ENCODE measurements at regions not wholly inside any gene's neighbourhood (a gene's known extent, or its start where the extent isn't known, plus 50 kb on each side); places are given as distances from the start of the nearest gene placed in this dataset.

DNA sequence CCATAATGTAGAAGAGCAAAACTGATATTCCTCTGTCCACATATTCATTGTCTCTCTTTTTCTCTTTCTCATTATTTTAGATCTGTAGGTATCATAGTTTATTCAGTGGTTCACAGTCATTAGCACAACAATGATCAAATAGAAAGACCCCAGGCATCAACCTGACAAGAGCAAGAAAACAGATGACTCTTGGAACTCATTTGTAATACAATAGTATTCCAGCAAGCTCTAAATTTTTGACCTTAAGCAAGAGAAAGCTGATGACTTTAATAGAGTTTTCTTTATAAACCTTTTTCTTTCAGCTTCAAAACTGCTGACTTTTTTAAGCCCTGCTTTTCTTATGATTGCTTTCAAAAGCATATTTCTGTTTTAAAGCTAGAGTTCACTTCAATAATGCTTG, 507.5 kb upstream of the SORCS1 start:
- TF ChIP-seq, protein P1, sequence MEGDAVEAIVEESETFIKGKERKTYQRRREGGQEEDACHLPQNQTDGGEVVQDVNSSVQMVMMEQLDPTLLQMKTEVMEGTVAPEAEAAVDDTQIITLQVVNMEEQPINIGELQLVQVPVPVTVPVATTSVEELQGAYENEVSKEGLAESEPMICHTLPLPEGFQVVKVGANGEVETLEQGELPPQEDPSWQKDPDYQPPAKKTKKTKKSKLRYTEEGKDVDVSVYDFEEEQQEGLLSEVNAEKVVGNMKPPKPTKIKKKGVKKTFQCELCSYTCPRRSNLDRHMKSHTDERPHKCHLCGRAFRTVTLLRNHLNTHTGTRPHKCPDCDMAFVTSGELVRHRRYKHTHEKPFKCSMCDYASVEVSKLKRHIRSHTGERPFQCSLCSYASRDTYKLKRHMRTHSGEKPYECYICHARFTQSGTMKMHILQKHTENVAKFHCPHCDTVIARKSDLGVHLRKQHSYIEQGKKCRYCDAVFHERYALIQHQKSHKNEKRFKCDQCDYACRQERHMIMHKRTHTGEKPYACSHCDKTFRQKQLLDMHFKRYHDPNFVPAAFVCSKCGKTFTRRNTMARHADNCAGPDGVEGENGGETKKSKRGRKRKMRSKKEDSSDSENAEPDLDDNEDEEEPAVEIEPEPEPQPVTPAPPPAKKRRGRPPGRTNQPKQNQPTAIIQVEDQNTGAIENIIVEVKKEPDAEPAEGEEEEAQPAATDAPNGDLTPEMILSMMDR (conservative IDR thresholded peaks at IDR 0.05; ENCODE audit: low read length): no peak
- TF ChIP-seq EZH2phosphoT487 (IDR thresholded peaks at IDR 0.05; ENCODE audit: borderline replicate concordance): no peak

All from Loucy (cell line).